HCT116 (cell line): ENCODE measurements at regions not wholly inside any gene's neighbourhood (a gene's known extent, or its start where the extent isn't known, plus 50 kb on each side); places are given as distances from the start of the nearest gene placed in this dataset.

Experiments
- ATAC-seq: fragments of 200-7000 bp; cut with Tn5 transposase; 2 replicates; pipeline ENCODE4 v1.9.1; 2020; ENCODE audit warnings: mild to moderate bottlenecking, moderate library complexity
- BruUV-seq: library from RNA; stranded (reverse); fragments of 400-500 nt; replicated peaks from 2 replicates; lab custom pipeline; 2021; lab: Mats Ljungman, UMichigan
- CTCF ChIA-PET: fragments of 300-600 bp; sonication (Branson Sonifier 250); formaldehyde crosslinking; loops from one replicate; lab custom pipeline; 2021; ENCODE audit warnings: antibody characterized with exemption; lab: Charles Lee
- POLR2A ChIA-PET: fragments of 300-600, 350-600 bp; sonication (Branson Sonifier 250); formaldehyde crosslinking; loops from one replicate; lab custom pipeline; 2021; ENCODE audit warnings: antibody characterized with exemption; lab: Charles Lee
- RAD21 ChIA-PET, 2 experiments: fragments of 300-600 bp; sonication (Branson Sonifier 250); formaldehyde crosslinking; loops; one replicate each; lab custom pipeline; 2023; ENCODE audit warnings: low total read pairs in 2 of 2; ENCODE audit not compliant: uncharacterized antibody in 2 of 2, unreplicated experiment in 2 of 2, low non-redundant PET in 1 of 2; lab: Charles Lee
- DNase-seq: peaks from one replicate; pipeline ENCODE4 v3.0.0-alpha.2; 2010; ENCODE audit warnings: low read depth, low spot score
- H2AFZ ChIP-seq: fragments of 200-600 bp; shearing (Covaris generic), sonication (generic); 2 replicates; pipeline ENCODE4 v1.6.1; 2017; ENCODE audit warnings: low read depth, mixed run types, mixed read lengths, antibody characterized with exemption, low read length; ENCODE audit not compliant: poor library complexity, severe bottlenecking
- H3K27ac ChIP-seq: 2 replicates; pipeline ENCODE4 v1.5.1; 2012; ENCODE audit warnings: low read depth, low read length
- H3K27me3 ChIP-seq: fragments of 200-600 bp; sonication (generic); 2 replicates; pipeline ENCODE4 v1.6.1; 2016; ENCODE audit warnings: mixed run types, low read length, mixed read lengths; ENCODE audit not compliant: insufficient read depth
- H3K36me3 ChIP-seq, 2 experiments: fragments of 200-500 bp in 1 of 2; fragments of 200-600 bp in 1 of 2; sonication (Bioruptor generic) in 1 of 2; sonication (generic) in 1 of 2; 2 replicates each; pipeline versions ENCODE4 v1.5.1 to v1.6.1; 2014 to 2016; ENCODE audit warnings: low read length in 2 of 2, inconsistent platforms in 1 of 2, mixed read lengths in 1 of 2, mixed run types in 1 of 2; ENCODE audit not compliant: insufficient read depth in 2 of 2, control insufficient read depth in 1 of 2
- H3K4me1 ChIP-seq, 2 experiments: fragments of 200-600 bp in 1 of 2; sonication (generic) in 1 of 2; 2 replicates each; pipeline versions ENCODE4 v1.5.1 to v1.6.1; 2012 to 2017; ENCODE audit warnings: low read length in 2 of 2, inconsistent platforms in 1 of 2, mild to moderate bottlenecking in 1 of 2, mixed read lengths in 1 of 2, mixed run types in 1 of 2, moderate library complexity in 1 of 2; ENCODE audit not compliant: insufficient read depth in 2 of 2, control insufficient read depth in 1 of 2
- H3K4me2 ChIP-seq: fragments of 200-600 bp; sonication (generic); 2 replicates; pipeline ENCODE4 v1.6.1; 2017; ENCODE audit warnings: mixed run types, low read length, mixed read lengths
- H3K4me3 ChIP-seq, 2 experiments: fragments of 200-600 bp in 1 of 2; sonication (generic) in 1 of 2; replicated peaks in 1 of 2; 2 replicates each; pipeline ENCODE4 v1.5.1; 2011 to 2016; ENCODE audit warnings: low read length in 2 of 2, control low read depth in 1 of 2, low read depth in 1 of 2, mild to moderate bottlenecking in 1 of 2, mixed read lengths in 1 of 2, mixed run types in 1 of 2
- H3K79me2 ChIP-seq: fragments of 200-600 bp; sonication (generic); 2 replicates; pipeline ENCODE4 v1.6.1; 2017; ENCODE audit warnings: mild to moderate bottlenecking, mixed run types, low read length, moderate library complexity, mixed read lengths; ENCODE audit not compliant: insufficient read depth
- H3K9ac ChIP-seq: fragments of 200-600 bp; sonication (generic); 2 replicates; pipeline ENCODE4 v1.6.1; 2016; ENCODE audit warnings: low read length, mixed read lengths
- H3K9me2 ChIP-seq: fragments of 200-600 bp; sonication (generic), shearing (Covaris generic); 2 replicates; pipeline ENCODE4 v1.6.1; 2017; ENCODE audit warnings: mixed run types, mild to moderate bottlenecking, moderate library complexity; ENCODE audit not compliant: insufficient read depth
- H3K9me3 ChIP-seq, 2 experiments: fragments of 200-500 bp in 1 of 2; fragments of 200-600 bp in 1 of 2; sonication (Bioruptor generic) in 1 of 2; sonication (generic) in 1 of 2; 2 replicates each; pipeline ENCODE4 v1.6.1; 2014 to 2017; ENCODE audit warnings: low read length in 2 of 2, mixed read lengths in 2 of 2, inconsistent platforms in 1 of 2, low read depth in 1 of 2, mild to moderate bottlenecking in 1 of 2, mixed run types in 1 of 2, moderate library complexity in 1 of 2; ENCODE audit not compliant: control insufficient read depth in 1 of 2, insufficient read depth in 1 of 2
- H4K20me1 ChIP-seq: fragments of 200-600 bp; sonication (generic), shearing (Covaris generic); 2 replicates; pipeline ENCODE4 v1.6.1; 2017; ENCODE audit warnings: mixed run types, mild to moderate bottlenecking, moderate library complexity; ENCODE audit not compliant: insufficient read depth
- CEBPB ChIP-seq: IDR thresholded peaks from 2 replicates; pipeline ENCODE4 v1.6.1; 2012; ENCODE audit warnings: low read depth
- EGR1 ChIP-seq: IDR thresholded peaks from 2 replicates; pipeline ENCODE4 v1.6.1; 2012; ENCODE audit warnings: low read depth
- ELF1 ChIP-seq: IDR thresholded peaks from 2 replicates; pipeline ENCODE4 v1.6.1; 2012; ENCODE audit warnings: low read depth, borderline replicate concordance
- EZH2phosphoT487 ChIP-seq: fragments of 200-600 bp; IDR thresholded peaks from 2 replicates; pipeline ENCODE4 v1.6.1; 2018; ENCODE audit warnings: antibody characterized with exemption, borderline replicate concordance
- JUND ChIP-seq: IDR thresholded peaks from 2 replicates; pipeline ENCODE4 v1.6.1; 2012
- POLR2AphosphoS5 ChIP-seq: IDR thresholded peaks from 2 replicates; pipeline ENCODE4 v1.6.1; 2011; ENCODE audit warnings: mild to moderate bottlenecking, low read depth, low read length, moderate library complexity
- RAD21 ChIP-seq: IDR thresholded peaks from 2 replicates; pipeline ENCODE4 v1.6.1; 2012; ENCODE audit warnings: low read depth, mild to moderate bottlenecking
- SIN3A ChIP-seq: IDR thresholded peaks from 2 replicates; pipeline ENCODE4 v1.6.1; 2012; ENCODE audit warnings: low read depth
- SP1 ChIP-seq: IDR thresholded peaks from 2 replicates; pipeline ENCODE4 v1.6.1; 2012; ENCODE audit warnings: low read depth
- TCF7L2 ChIP-seq: IDR thresholded peaks from 2 replicates; pipeline ENCODE4 v1.7.0; 2011; ENCODE audit warnings: borderline replicate concordance, inconsistent platforms; ENCODE audit not compliant: insufficient read depth, insufficient read length; ENCODE audit errors: extremely low read depth
- YY1 ChIP-seq: IDR thresholded peaks from 2 replicates; pipeline ENCODE4 v1.6.1; 2011; ENCODE audit warnings: low read length, low read depth, moderate library complexity, mild to moderate bottlenecking; ENCODE audit not compliant: insufficient replicate concordance; ENCODE audit errors: extremely low read depth
- ZFX ChIP-seq: fragments of 450-650 bp; IDR thresholded peaks from 2 replicates; pipeline ENCODE4 v1.6.1; 2017
- ZNF274 ChIP-seq: fragments of 200-500 bp; sonication (Bioruptor generic); IDR thresholded peaks from 2 replicates; pipeline ENCODE4 v1.6.1; 2014; ENCODE audit warnings: mild to moderate bottlenecking, low read depth, low read length, inconsistent platforms
- intact Hi-C: fragments of 100-400 bp; cut with micrococcal nuclease; formaldehyde crosslinking; loops from 2 replicates; pipeline ENCODE4 v1.10.0; 2022

GRCh38 chr18:78238404-78239089 is 741.1 kb upstream of the SALL3 start:
- CTCF ChIA-PET = no interaction called here
- RAD21 ChIA-PET = no interaction called here
- no peak overlapping the region for H3K9ac ChIP-seq
- H3K9me2 ChIP-seq = no peaks in the 10 kb centered on the region
- no peaks in the 10 kb centered on the region for H3K27me3 ChIP-seq
- POLR2A ChIA-PET = no interaction called here
- no peaks in the 10 kb centered on the region for H3K79me2 ChIP-seq
- H4K20me1 ChIP-seq = no peaks in the 10 kb centered on the region
- intact Hi-C loops = no loop called here
- no peak for TF ChIP-seq JUND
- TF ChIP-seq EGR1 = no peak
- no peak for TF ChIP-seq RAD21
- TF ChIP-seq CEBPB = no peak
- no peak for TF ChIP-seq ZNF274
- no peak for TF ChIP-seq YY1
- TF ChIP-seq TCF7L2 = no peak
- TF ChIP-seq POLR2AphosphoS5 = no peak
- no peak for TF ChIP-seq SP1
- TF ChIP-seq ZFX = no peak
- no peak for TF ChIP-seq SIN3A
- no peaks in the 10 kb centered on the region for H3K36me3 ChIP-seq
- DNase-seq (no peak), ATAC-seq (no peak)
- no peak overlapping the region for H2AFZ ChIP-seq
- no peaks in the 10 kb centered on the region for H3K4me1 ChIP-seq
- H3K9me3 ChIP-seq = peaks cover 26 to 27% of the 10 kb centered on the region in 2 experiments; a peak in 3 of 4 replicates
- no peak overlapping the region for H3K4me3 ChIP-seq
- no peak overlapping the region for H3K27ac ChIP-seq
- no TSS peak for BruUV-seq
- no peak overlapping the region for H3K4me2 ChIP-seq

- ATAC-seq (no peak), DNase-seq (no peak)
- ChIA-PET CTCF (no interaction called here), POLR2A (no interaction called here), RAD21 (no interaction called here)
- Histone ChIP-seq H3K27me3 (no peaks in the 10 kb centered on the region), H3K4me2 (no peak overlapping the region), H3K9me3 (peaks cover 28 to 30% of the 10 kb centered on the region in 2 experiments; a peak in 3 of 4 replicates), H2AFZ (no peak overlapping the region), H3K79me2 (no peaks in the 10 kb centered on the region), H3K36me3 (no peaks in the 10 kb centered on the region), H3K27ac (no peak overlapping the region), H3K9ac (no peak overlapping the region), H4K20me1 (no peaks in the 10 kb centered on the region), H3K4me1 (no peaks in the 10 kb centered on the region), H3K9me2 (no peaks in the 10 kb centered on the region), H3K4me3 (no peak overlapping the region)
- no peak for TF ChIP-seq ELF1
- no peak for TF ChIP-seq SIN3A
- TF ChIP-seq EZH2phosphoT487 = no peak
- TF ChIP-seq RAD21 = no peak
- intact Hi-C loops = no loop called here
- BruUV-seq = no TSS peak
Observed at GRCh38 chr18:78239090-78239457, 740.5 kb upstream of the SALL3 start.
